AG09319 (cell line): ENCODE measurements at regions not wholly inside any gene's neighbourhood (a gene's known extent, or its start where the extent isn't known, plus 50 kb on each side); places are given as distances from the start of the nearest gene placed in this dataset.
"Not testable (repeated sequence)": the region's sequence is repeated elsewhere in the genome, so short reads cannot be mapped to it uniquely, and the experiment has no call there.

Source experiments
- DNase-seq: peaks from one replicate; pipeline ENCODE4 v3.0.0-alpha.2; 2010; ENCODE audit warnings: low read depth; ENCODE audit errors: extremely low read depth
- TF ChIP-seq, protein P1 (sequence below): IDR thresholded peaks from 2 replicates; pipeline ENCODE4 v1.5.1; 2011; ENCODE audit warnings: low read depth, mild to moderate bottlenecking, inconsistent platforms, low read length, moderate library complexity

DNA sequence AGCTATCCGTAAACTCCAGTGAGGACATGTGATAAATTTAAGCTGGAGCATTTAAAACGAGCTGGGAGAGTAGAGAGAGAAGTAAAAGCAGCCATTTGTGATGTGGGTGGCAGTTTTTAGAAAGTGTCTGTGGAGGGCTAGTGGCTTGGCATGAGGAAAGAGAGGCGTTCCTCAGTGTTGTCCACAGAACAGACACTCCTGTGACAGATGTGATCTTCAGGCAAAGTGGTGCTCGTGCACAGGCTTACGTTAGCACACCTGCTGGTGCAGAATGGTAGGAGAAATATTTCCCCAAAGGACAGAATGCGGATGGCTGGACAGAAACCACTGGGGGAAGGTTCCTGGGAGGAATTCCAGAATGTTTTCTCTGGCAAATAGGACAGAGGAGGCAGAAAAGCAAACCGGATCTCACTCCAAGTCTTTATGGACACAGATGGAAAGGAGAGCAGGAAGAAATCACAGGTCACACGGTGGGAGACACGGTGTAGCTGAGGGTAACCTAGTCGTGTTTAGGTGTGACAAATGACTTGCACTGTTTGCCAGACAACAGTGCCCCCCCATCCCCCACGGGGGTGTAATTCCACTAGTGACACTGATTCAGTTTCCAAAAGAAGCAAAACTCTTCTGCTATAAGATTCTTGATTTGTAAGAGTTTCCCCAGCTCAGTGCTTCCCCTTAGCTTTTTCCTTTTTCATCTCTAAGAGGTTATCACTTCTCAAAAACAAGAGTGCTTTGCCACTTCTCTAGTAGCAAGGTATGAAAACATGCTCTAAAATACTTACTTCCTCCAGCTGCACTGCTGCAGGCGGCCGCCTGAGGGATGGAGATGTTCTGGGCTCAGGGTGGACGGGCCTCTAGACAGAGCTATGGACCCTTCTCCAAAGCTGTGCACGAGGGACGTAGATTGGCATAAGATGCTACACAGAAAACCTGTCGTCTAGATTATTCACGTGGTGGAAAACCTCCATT is 293.2 kb downstream of the QKI start:
- TF ChIP-seq, protein P1, sequence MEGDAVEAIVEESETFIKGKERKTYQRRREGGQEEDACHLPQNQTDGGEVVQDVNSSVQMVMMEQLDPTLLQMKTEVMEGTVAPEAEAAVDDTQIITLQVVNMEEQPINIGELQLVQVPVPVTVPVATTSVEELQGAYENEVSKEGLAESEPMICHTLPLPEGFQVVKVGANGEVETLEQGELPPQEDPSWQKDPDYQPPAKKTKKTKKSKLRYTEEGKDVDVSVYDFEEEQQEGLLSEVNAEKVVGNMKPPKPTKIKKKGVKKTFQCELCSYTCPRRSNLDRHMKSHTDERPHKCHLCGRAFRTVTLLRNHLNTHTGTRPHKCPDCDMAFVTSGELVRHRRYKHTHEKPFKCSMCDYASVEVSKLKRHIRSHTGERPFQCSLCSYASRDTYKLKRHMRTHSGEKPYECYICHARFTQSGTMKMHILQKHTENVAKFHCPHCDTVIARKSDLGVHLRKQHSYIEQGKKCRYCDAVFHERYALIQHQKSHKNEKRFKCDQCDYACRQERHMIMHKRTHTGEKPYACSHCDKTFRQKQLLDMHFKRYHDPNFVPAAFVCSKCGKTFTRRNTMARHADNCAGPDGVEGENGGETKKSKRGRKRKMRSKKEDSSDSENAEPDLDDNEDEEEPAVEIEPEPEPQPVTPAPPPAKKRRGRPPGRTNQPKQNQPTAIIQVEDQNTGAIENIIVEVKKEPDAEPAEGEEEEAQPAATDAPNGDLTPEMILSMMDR, result no peak
- DNase-seq, result no peak

DNA sequence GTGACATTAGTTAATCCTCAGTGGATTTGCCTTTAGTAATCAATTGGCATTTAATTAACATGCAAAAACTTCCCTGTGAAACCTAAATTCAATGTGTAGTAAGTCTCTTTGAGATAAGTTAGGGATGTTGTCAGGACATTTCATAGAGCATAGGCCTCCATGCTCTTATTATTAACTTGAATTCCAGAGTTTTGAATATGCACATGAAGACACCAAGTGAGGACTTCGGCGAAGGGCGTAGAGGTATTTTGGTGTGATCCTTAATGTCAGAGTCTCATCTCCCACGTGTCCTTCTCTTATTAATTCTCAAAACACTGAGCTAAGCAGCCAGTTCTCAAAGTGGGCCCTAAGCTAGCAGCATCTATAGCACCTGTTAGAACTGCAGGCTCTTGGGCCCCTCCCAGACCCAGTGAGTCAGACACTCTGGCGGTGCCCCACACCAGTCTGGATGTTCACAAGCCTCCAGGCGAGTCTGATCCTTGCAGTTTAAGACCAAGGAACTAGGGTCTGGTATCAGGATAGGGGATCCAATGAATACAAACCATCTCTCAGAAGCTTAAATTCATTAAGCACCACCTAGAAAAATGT is 292.1 kb downstream of the QKI start:
- TF ChIP-seq, protein P1, result no peak
- no peak for DNase-seq

DNA sequence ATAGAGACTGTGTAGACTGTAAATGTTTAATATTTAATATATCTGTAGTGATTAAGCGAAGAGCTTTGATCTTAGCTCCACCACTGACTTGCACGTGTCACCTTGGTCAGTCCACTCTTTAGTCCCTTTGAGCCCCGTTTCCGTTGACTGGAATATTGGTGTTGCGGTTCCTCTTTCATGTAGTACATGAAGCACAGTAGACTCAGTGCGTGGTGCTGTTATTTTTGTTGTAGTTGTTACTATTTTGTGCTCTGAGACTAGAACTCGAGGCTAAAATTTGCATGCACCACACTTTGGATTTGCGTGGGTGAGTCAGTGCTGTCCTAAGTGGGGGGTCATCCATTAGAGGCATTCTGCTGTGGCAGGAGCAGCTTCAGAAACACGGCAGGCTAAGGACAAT is 291.4 kb downstream of the QKI start:
- no peak for DNase-seq
- TF ChIP-seq, protein P1, result no peak

DNA sequence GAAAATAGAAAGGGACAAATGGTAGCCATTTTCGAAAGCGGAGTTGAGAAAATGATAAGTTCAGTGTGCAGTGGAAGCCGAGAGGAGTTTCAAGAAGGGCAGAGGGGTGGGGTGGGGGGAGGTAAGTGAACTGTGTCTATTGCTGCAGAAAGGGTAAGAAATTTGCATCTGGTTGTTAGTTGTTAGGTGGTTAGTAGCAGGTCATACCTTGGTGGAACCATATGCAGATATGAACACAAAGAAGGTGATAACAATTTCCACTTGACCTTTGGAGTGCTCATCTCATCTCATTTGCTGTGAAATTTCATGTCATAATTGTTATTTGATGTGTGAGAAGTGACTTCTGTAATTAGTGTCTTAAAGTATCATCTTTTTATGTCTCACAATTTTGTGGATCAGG is 288.2 kb downstream of the QKI start:
- TF ChIP-seq, protein P1, result no peak
- DNase-seq, result no peak

DNA sequence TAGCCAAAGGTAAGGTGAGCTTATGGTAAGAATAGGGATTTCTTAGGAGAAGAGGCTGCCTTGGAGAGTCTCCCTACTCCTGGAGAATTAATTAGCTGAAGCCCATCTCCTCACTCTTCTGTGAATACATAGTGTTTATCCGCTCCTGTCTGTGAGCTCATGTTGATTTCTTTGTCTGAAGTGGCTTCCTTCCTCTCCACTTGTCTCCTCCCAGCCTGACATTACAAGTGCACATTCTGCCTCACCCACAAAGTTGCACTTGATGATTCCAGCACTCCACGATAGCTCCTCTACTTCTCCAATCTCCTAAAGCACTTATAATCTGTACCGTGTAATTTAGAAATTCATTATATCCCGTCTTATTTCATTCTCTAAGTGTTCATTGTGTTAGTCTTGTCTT is 287.2 kb downstream of the QKI start:
- TF ChIP-seq, protein P1, result no peak
- DNase-seq, result no peak

DNA sequence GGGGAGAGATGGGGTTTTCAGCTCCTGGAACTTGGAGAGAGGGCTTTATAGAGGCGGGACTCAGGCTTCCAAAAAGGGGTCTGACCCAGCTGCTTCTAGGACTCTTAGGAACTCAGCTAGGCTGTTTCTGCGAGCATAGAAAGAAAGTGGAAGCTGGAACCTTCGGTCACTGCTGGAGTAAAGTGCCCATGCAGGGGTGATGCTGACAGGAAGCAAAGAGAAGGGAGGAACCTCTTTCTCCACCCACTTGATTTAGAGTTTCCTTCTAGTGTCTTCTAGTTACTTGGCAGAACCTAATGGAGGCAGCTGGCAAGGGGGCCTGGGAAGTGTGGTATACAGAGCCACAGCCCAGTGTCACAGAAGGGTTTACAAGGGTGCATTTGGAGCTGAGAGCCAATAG is 283.6 kb downstream of the QKI start:
- TF ChIP-seq, protein P1, result no peak
- DNase-seq, result no peak

DNA sequence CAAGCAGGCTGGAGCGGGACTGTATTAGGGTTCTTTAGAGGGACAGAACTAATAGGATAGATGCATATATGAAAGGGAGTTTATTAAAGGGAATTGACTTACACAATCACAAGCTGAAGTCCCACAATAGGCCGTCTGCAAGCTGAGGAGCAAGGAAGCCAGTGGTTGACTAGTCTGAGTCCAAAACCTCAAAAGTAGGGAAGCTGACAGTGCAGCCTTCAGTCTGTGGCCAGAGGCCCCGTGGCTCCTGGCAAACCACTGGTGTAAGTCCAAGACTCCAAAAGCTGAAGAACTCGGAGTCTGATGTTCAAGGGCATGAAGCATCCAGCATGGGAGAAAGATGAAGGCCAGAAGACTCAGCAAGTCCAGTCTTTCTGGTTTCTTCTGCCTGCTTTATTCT is 281.8 kb downstream of the QKI start:
- not testable (repeated sequence) for DNase-seq

DNA sequence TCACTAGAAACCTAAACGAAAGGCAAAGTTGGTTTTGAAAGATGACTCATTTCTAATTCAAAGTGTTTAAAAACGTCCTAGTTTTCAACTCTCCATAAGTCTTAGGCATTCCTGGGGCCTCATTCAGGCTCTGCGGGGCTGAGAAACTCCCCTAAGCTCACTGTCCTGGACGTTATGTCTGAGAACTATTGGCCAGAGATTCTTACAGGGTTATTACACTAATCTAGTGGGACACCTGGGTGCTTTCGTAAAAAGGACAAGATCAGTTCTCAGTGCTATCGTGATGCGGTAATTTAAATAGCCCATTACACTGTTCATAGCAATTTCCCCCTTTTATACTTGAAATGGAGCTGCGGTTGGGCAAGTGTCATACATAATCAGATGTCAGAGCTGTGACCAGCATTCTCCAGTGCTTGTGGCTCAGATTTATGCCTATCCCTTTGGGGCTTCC is 280.9 kb downstream of the QKI start:
- DNase-seq, result no peak

More for the DNA sequence above, 280.9 kb downstream of the QKI start:
- TF ChIP-seq, protein P1, result no peak
